ENCODE measurements at regions not wholly inside any gene's neighbourhood (a gene's known extent, or its start where the extent isn't known, plus 50 kb on each side); places are given as distances from the start of the nearest gene placed in this dataset.

DNA sequence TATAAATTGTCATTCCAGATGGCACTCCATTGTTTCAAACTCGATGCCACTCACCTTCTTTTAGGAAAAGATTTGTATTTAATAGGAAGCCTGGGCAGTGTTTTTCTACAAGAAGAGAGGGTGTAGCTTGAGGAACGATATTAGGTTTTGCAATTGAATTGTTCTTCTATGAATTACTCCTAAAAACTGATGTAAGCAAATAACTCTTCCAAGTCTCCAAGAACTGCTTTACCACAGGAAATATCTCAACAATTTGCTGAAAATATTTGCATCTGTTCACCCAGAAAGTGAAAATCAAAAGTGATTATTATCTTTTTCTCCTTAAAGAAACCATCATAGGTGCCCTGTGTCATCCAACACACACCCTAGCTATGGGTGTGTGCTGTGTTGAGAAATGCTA is 261.3 kb upstream of the MEOX2 start:
- Histone ChIP-seq H3K9ac (ENCODE audit: low read depth, low read length) (no peak overlapping the region), H3K4me2 (ENCODE audit: insufficient read depth, low read length) (no peak overlapping the region), H2AFZ (ENCODE audit: low read depth, low read length) (no peak overlapping the region), H3K27ac (ENCODE audit: low read length) (no peak overlapping the region), H3K79me2 (ENCODE audit: insufficient read depth, low read length) (no peaks in the 10 kb centered on the region), H3K4me1 (ENCODE audit: insufficient read depth, low read length) (no peaks in the 10 kb centered on the region), H3K4me3 (ENCODE audit: low read depth in 1 of 2, low read length in 2 of 2) (no peak overlapping the region), H3K9me3 (ENCODE audit: insufficient read depth, low read length, severe bottlenecking) (no peaks in the 10 kb centered on the region), H3K27me3 (ENCODE audit: insufficient read depth, low read length, poor library complexity) (no peaks in the 10 kb centered on the region), H3K36me3 (ENCODE audit: insufficient read depth, low read length) (no peaks in the 10 kb centered on the region), H4K20me1 (ENCODE audit: insufficient read depth, low read length) (no peaks in the 10 kb centered on the region)
- no peak for TF ChIP-seq CTCF (IDR thresholded peaks at IDR 0.05; ENCODE audit: borderline replicate concordance, extremely low read depth, low read length, poor library complexity, severe bottlenecking)
- TF ChIP-seq EZH2 (IDR thresholded peaks at IDR 0.05; ENCODE audit: borderline replicate concordance, low read depth, low read length, severe bottlenecking), result no peak
- no peak for DNase-seq
- ATAC-seq (ENCODE audit: insufficient read depth, low read depth), result no peak

DNA sequence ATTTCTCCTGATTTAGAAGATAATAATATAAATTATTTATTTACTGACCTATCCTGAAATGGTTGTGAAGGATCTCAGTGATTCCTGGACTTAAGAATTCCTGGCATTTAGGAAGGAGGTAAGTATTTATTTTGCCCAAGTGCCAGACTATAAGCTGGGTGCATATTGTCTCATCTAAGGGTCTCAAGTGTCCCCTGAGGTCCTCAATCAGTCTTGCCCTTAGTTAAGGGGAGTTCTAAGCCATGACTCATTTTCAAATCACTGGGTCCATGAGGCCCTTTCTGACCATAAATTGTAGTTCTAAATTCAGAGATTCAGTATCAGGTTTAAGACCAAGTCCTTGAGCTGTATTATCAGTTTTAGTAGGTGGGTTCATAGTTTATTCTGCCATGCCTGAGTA is 251.6 kb upstream of the MEOX2 start:
- H4K20me1 ChIP-seq (ENCODE audit: insufficient read depth, low read length), result no peaks in the 10 kb centered on the region
- TF ChIP-seq EZH2 (IDR thresholded peaks at IDR 0.05; ENCODE audit: borderline replicate concordance, low read depth, low read length, severe bottlenecking), result no peak
- TF ChIP-seq CTCF (IDR thresholded peaks at IDR 0.05; ENCODE audit: borderline replicate concordance, extremely low read depth, low read length, poor library complexity, severe bottlenecking), result no peak
- no peak overlapping the region for H2AFZ ChIP-seq (ENCODE audit: low read depth, low read length)
- H3K79me2 ChIP-seq (ENCODE audit: insufficient read depth, low read length), result no peaks in the 10 kb centered on the region
- ATAC-seq (ENCODE audit: insufficient read depth, low read depth), result no peak
- no peak for DNase-seq
- no peak overlapping the region for H3K4me2 ChIP-seq (ENCODE audit: insufficient read depth, low read length)
- no peak overlapping the region for H3K9ac ChIP-seq (ENCODE audit: low read depth, low read length)
- H3K9me3 ChIP-seq (ENCODE audit: insufficient read depth, low read length, severe bottlenecking), result no peaks in the 10 kb centered on the region
- no peak overlapping the region for H3K4me3 ChIP-seq (ENCODE audit: low read depth in 1 of 2, low read length in 2 of 2)
- no peaks in the 10 kb centered on the region for H3K4me1 ChIP-seq (ENCODE audit: insufficient read depth, low read length)
- H3K36me3 ChIP-seq (ENCODE audit: insufficient read depth, low read length), result no peaks in the 10 kb centered on the region
- H3K27me3 ChIP-seq (ENCODE audit: insufficient read depth, low read length, poor library complexity), result no peaks in the 10 kb centered on the region
- no peak overlapping the region for H3K27ac ChIP-seq (ENCODE audit: low read length)

DNA sequence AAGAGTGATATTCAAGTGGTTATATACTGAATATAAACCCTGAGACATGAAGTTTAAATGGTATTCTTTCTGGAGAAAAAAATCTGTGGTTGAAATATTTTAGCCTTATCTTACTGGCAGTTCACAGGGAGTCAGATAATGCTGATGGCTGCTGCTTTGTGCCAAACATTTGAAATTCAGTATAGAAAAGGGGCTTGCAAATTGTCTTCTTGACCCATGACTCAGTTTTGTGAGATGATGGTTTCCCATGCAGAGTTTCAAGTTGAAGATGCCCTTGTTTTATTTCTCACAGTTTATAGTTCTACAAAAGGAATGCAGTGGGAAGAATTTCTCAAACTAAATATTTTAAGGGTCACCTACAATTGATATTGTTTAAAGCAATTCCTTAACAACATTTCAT is 251.1 kb upstream of the MEOX2 start:
- Histone ChIP-seq H3K27me3 (ENCODE audit: insufficient read depth, low read length, poor library complexity) (no peaks in the 10 kb centered on the region), H3K4me1 (ENCODE audit: insufficient read depth, low read length) (no peaks in the 10 kb centered on the region), H3K9me3 (ENCODE audit: insufficient read depth, low read length, severe bottlenecking) (no peaks in the 10 kb centered on the region), H3K9ac (ENCODE audit: low read depth, low read length) (no peak overlapping the region), H3K79me2 (ENCODE audit: insufficient read depth, low read length) (no peaks in the 10 kb centered on the region), H2AFZ (ENCODE audit: low read depth, low read length) (no peak overlapping the region), H3K4me3 (ENCODE audit: low read depth in 1 of 2, low read length in 2 of 2) (no peak overlapping the region), H3K4me2 (ENCODE audit: insufficient read depth, low read length) (no peak overlapping the region), H4K20me1 (ENCODE audit: insufficient read depth, low read length) (no peaks in the 10 kb centered on the region), H3K36me3 (ENCODE audit: insufficient read depth, low read length) (no peaks in the 10 kb centered on the region), H3K27ac (ENCODE audit: low read length) (no peak overlapping the region)
- TF ChIP-seq EZH2 (IDR thresholded peaks at IDR 0.05; ENCODE audit: borderline replicate concordance, low read depth, low read length, severe bottlenecking) (no peak), CTCF (IDR thresholded peaks at IDR 0.05; ENCODE audit: borderline replicate concordance, extremely low read depth, low read length, poor library complexity, severe bottlenecking) (no peak)
- DNase-seq (no peak), ATAC-seq (ENCODE audit: insufficient read depth, low read depth) (no peak)

DNA sequence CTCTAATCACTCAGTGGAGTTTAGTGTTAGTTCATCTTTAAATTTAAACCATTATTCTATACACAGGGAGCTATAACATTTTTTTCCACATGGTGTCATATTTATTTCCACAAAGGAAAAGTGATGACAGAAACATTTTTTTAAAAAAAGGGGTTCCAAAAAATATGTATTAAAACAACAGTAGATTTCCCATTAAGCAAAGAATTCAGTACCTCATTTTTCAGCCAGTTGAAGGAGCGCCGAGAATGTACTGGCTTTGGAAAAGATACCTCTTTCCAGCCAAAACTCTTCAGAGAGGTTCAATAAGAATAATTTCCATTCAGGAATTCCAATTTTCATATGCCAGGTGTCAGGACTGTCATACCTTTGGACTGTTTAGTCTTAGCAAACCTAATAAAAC is 250.5 kb upstream of the MEOX2 start:
- Histone ChIP-seq H3K79me2 (ENCODE audit: insufficient read depth, low read length) (no peaks in the 10 kb centered on the region), H3K27ac (ENCODE audit: low read length) (no peak overlapping the region), H3K4me3 (ENCODE audit: low read depth in 1 of 2, low read length in 2 of 2) (no peak overlapping the region), H3K27me3 (ENCODE audit: insufficient read depth, low read length, poor library complexity) (no peaks in the 10 kb centered on the region), H3K4me1 (ENCODE audit: insufficient read depth, low read length) (no peaks in the 10 kb centered on the region), H2AFZ (ENCODE audit: low read depth, low read length) (no peak overlapping the region), H3K4me2 (ENCODE audit: insufficient read depth, low read length) (no peak overlapping the region), H3K9ac (ENCODE audit: low read depth, low read length) (no peak overlapping the region), H4K20me1 (ENCODE audit: insufficient read depth, low read length) (no peaks in the 10 kb centered on the region), H3K36me3 (ENCODE audit: insufficient read depth, low read length) (no peaks in the 10 kb centered on the region), H3K9me3 (ENCODE audit: insufficient read depth, low read length, severe bottlenecking) (no peaks in the 10 kb centered on the region)
- ATAC-seq (ENCODE audit: insufficient read depth, low read depth) (no peak), DNase-seq (no peak)
- TF ChIP-seq EZH2 (IDR thresholded peaks at IDR 0.05; ENCODE audit: borderline replicate concordance, low read depth, low read length, severe bottlenecking) (no peak), CTCF (IDR thresholded peaks at IDR 0.05; ENCODE audit: borderline replicate concordance, extremely low read depth, low read length, poor library complexity, severe bottlenecking) (no peak)
